ENCODE measurements at regions not wholly inside any gene's neighbourhood (a gene's known extent, or its start where the extent isn't known, plus 50 kb on each side); places are given as distances from the start of the nearest gene placed in this dataset.
"Not testable (repeated sequence)": the region's sequence is repeated elsewhere in the genome, so short reads cannot be mapped to it uniquely, and the experiment has no call there.

- CTCF ChIA-PET, result no interaction called here
- no peak overlapping the region for H3K4me3 Mint-ChIP-seq
- H3K9me3 Mint-ChIP-seq, result no peaks in the 10 kb centered on the region
- POLR2A ChIA-PET, result no interaction called here
- no peak for DNase-seq
- H3K36me3 Mint-ChIP-seq, result no peaks in the 10 kb centered on the region
- no peaks in the 10 kb centered on the region for H3K27me3 Mint-ChIP-seq
- no peaks in the 10 kb centered on the region for H3K4me1 Mint-ChIP-seq (ENCODE audit: low read depth)
- intact Hi-C loops (cut with micrococcal nuclease), result no loop called here
- no peak overlapping the region for H3K27ac Mint-ChIP-seq
These were observed 292.5 kb upstream of the FZD8 start for GRCh38 chr10:35934642-35934995.

DNA sequence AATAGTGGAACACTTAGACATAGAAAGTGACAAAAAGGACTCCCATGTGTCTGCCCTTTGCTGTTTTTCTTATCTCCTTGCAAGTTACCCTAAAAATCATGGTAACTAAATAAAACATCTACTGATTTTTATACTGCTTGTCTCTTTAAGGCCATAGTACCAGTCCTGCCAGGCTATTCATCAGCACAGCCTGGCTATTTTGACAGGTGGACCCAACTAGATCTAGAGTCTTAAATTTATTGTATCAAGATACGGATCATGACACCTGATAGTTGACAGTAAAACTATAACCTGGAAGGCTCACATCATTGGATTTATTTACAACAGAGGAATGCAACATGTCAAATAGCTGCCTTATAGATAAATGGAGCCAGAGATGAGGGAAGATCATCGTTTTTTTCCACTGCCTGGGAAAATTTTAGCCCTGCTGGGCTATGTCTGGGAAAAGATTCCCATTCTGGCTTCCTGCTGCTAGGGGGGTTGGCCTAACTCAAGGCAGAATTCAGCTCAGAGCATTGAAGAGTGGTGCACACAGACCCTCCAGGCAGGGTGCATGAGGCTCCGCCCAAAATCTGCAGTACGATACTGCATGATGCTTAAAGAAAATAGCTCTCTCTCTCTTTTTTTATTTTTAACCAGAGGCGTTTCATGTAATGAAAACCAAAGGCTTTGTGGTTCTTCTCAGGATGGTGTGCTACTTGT lies 292.0 kb upstream of the FZD8 start:
- no peak for DNase-seq
- intact Hi-C loops (cut with micrococcal nuclease), result no loop called here
- H3K4me3 Mint-ChIP-seq, result no peak overlapping the region
- H3K4me1 Mint-ChIP-seq (ENCODE audit: low read depth), result no peaks in the 10 kb centered on the region
- H3K27me3 Mint-ChIP-seq, result no peaks in the 10 kb centered on the region
- no peaks in the 10 kb centered on the region for H3K36me3 Mint-ChIP-seq
- H3K9me3 Mint-ChIP-seq, result no peaks in the 10 kb centered on the region
- H3K27ac Mint-ChIP-seq, result no peak overlapping the region
- CTCF ChIA-PET, result no interaction called here
- POLR2A ChIA-PET, result no interaction called here

- POLR2A ChIA-PET, result no interaction called here
- Mint-ChIP-seq H3K4me1 (ENCODE audit: low read depth) (no peaks in the 10 kb centered on the region), H3K27me3 (no peaks in the 10 kb centered on the region), H3K9me3 (no peaks in the 10 kb centered on the region), H3K27ac (no peak overlapping the region), H3K4me3 (no peak overlapping the region), H3K36me3 (no peaks in the 10 kb centered on the region)
- no peak for DNase-seq
- intact Hi-C loops (cut with micrococcal nuclease), result no loop called here
- CTCF ChIA-PET, result no interaction called here
These were observed 291.4 kb upstream of the FZD8 start for GRCh38 chr10:35933491-35933890.

DNA sequence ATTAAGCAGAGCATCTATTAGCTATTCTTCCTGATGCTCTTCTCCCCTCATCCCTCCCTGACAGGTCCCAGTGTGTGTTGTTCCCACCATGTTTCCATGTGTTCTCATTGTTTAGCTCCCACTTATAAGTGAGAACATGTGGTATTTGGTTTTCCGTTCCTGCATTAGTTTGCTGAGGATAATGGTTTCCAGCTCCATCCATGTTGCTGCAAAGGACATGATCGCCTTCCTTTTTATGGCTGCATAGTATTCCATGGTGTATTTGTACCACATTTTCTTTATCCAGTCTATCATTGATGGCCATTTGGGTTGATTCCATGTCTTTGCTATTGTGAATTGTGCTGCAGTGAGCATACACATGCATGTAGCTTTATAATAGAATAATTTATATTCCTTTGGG lies 287.9 kb upstream of the FZD8 start:
- H3K9me3 Mint-ChIP-seq; DNase-seq; H3K4me1 Mint-ChIP-seq (ENCODE audit: low read depth); H3K36me3 Mint-ChIP-seq; CTCF ChIA-PET; H3K27me3 Mint-ChIP-seq; POLR2A ChIA-PET; intact Hi-C loops (cut with micrococcal nuclease); H3K4me3 Mint-ChIP-seq; H3K27ac Mint-ChIP-seq: not testable (repeated sequence)

DNA sequence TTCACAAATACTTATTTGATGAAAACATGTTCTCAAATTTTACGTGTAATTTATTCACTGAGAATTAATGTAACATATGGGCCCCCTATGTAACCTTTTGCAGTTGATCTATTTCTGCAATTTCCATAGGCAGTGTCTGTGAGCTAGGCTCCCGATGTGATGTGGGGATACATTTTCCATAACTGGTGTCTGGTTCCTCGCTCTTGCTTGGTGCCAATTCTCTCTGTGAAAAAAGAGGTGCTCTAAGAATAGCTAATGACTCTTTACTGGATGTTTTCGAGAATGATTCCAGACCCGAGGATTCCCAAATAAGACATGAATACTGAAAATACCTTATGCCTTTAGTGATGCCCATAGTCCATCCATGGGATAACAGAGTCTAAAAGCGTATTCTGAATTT lies 286.7 kb upstream of the FZD8 start:
- intact Hi-C loops (cut with micrococcal nuclease), result no loop called here
- no peak overlapping the region for H3K4me3 Mint-ChIP-seq
- ChIA-PET POLR2A (no interaction called here), CTCF (no interaction called here)
- H3K36me3 Mint-ChIP-seq, result no peaks in the 10 kb centered on the region
- no peaks in the 10 kb centered on the region for H3K9me3 Mint-ChIP-seq
- H3K27ac Mint-ChIP-seq, result no peak overlapping the region
- H3K27me3 Mint-ChIP-seq, result no peaks in the 10 kb centered on the region
- no peak for DNase-seq
- H3K4me1 Mint-ChIP-seq (ENCODE audit: low read depth), result no peaks in the 10 kb centered on the region

GRCh38 chr10:35927990-35928488 lies 285.9 kb upstream of the FZD8 start:
- Mint-ChIP-seq H3K4me1 (ENCODE audit: low read depth) (no peaks in the 10 kb centered on the region), H3K36me3 (no peaks in the 10 kb centered on the region), H3K4me3 (no peak overlapping the region), H3K27ac (no peak overlapping the region), H3K9me3 (no peaks in the 10 kb centered on the region), H3K27me3 (no peaks in the 10 kb centered on the region)
- ChIA-PET CTCF (no interaction called here), POLR2A (no interaction called here)
- DNase-seq, result no peak
- intact Hi-C loops (cut with micrococcal nuclease), result no loop called here

DNA sequence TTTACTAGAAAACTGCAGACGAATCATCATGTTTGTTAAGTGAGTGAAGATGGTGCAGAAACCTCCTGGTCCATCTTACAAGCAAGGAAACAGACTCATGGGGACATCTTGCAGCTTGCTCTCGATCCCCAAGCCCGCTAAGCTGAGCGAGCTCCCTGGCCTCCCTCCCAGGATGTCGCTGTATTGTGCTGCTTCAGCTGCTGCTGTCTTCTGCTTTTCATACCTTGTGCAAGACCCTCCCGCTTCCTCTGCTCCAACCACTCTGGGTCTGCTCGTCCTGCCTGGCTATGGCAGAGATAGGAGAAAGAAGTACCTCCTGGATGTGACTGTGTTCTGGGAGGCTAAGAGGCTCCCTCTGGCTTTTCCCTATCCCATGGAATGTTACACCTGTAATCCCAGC lies 285.2 kb upstream of the FZD8 start:
- no peak overlapping the region for H3K4me3 Mint-ChIP-seq
- H3K27me3 Mint-ChIP-seq, result no peaks in the 10 kb centered on the region
- ChIA-PET CTCF (no interaction called here), POLR2A (no interaction called here)
- no peaks in the 10 kb centered on the region for H3K9me3 Mint-ChIP-seq
- intact Hi-C loops (cut with micrococcal nuclease), result no loop called here
- DNase-seq, result no peak
- H3K36me3 Mint-ChIP-seq, result no peaks in the 10 kb centered on the region
- no peak overlapping the region for H3K27ac Mint-ChIP-seq
- H3K4me1 Mint-ChIP-seq (ENCODE audit: low read depth), result no peaks in the 10 kb centered on the region

DNA sequence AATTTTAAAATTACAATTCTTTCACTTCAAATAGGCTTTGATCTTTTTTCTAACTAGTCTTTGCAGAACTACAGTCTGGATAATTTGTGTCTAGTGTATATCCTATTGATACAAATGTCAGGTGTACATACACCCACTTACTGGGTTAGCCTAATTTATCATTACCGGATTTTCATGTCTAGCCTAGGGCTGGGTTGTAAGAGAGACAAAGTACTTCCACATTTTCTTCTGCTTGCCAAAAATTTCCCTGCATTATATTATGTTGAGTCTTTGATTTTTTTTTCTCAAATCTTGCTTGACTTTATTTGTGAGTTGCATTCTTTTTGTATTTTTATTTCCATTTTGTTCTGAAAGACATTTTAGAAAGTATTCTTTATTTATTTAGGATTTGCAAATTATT lies 284.8 kb upstream of the FZD8 start:
- H3K27ac Mint-ChIP-seq, result no peak overlapping the region
- DNase-seq, result no peak
- H3K4me3 Mint-ChIP-seq, result no peak overlapping the region
- H3K9me3 Mint-ChIP-seq, result no peaks in the 10 kb centered on the region
- no peaks in the 10 kb centered on the region for H3K36me3 Mint-ChIP-seq
- CTCF ChIA-PET, result no interaction called here
- POLR2A ChIA-PET, result no interaction called here
- intact Hi-C loops (cut with micrococcal nuclease), result no loop called here
- H3K27me3 Mint-ChIP-seq, result no peaks in the 10 kb centered on the region
- H3K4me1 Mint-ChIP-seq (ENCODE audit: low read depth), result no peaks in the 10 kb centered on the region

DNA sequence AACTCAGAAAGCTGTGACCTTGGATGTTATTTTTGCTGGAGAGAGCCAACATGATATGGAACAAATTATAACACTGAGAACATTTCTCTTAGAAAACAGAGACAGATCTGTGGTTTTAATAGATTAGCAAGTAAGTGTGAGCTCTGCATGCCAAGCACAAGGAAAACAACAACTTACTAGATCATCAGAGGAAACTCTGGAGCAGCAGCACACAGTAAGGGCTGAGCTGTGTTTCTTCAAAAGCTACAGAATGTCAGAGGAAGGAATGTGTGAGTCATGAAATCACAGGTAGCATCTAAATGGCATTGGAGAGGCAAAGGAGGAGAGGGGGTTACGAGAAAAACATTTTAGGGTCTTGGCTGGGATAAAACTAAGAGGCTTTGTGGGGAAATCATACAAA lies 283.4 kb upstream of the FZD8 start:
- Mint-ChIP-seq H3K36me3 (no peaks in the 10 kb centered on the region), H3K4me1 (ENCODE audit: low read depth) (no peaks in the 10 kb centered on the region), H3K27me3 (no peaks in the 10 kb centered on the region), H3K9me3 (no peaks in the 10 kb centered on the region), H3K4me3 (no peak overlapping the region), H3K27ac (no peak overlapping the region)
- no peak for DNase-seq
- ChIA-PET CTCF (no interaction called here), POLR2A (no interaction called here)
- intact Hi-C loops (cut with micrococcal nuclease), result no loop called here

GRCh38 chr10:35924759-35925158 lies 282.7 kb upstream of the FZD8 start:
- Mint-ChIP-seq H3K27ac (no peak overlapping the region), H3K9me3 (no peaks in the 10 kb centered on the region), H3K36me3 (no peaks in the 10 kb centered on the region), H3K27me3 (no peaks in the 10 kb centered on the region), H3K4me1 (ENCODE audit: low read depth) (no peaks in the 10 kb centered on the region), H3K4me3 (no peak overlapping the region)
- ChIA-PET CTCF (no interaction called here), POLR2A (no interaction called here)
- intact Hi-C loops (cut with micrococcal nuclease), result no loop called here
- no peak for DNase-seq

- POLR2A ChIA-PET, result no interaction called here
- Mint-ChIP-seq H3K36me3 (no peaks in the 10 kb centered on the region), H3K4me3 (no peak overlapping the region), H3K27me3 (no peaks in the 10 kb centered on the region), H3K9me3 (no peaks in the 10 kb centered on the region), H3K27ac (no peak overlapping the region), H3K4me1 (ENCODE audit: low read depth) (no peaks in the 10 kb centered on the region)
- CTCF ChIA-PET, result no interaction called here
- intact Hi-C loops (cut with micrococcal nuclease), result no loop called here
- no peak for DNase-seq
These were observed 280.9 kb upstream of the FZD8 start for GRCh38 chr10:35922876-35923600.

DNA sequence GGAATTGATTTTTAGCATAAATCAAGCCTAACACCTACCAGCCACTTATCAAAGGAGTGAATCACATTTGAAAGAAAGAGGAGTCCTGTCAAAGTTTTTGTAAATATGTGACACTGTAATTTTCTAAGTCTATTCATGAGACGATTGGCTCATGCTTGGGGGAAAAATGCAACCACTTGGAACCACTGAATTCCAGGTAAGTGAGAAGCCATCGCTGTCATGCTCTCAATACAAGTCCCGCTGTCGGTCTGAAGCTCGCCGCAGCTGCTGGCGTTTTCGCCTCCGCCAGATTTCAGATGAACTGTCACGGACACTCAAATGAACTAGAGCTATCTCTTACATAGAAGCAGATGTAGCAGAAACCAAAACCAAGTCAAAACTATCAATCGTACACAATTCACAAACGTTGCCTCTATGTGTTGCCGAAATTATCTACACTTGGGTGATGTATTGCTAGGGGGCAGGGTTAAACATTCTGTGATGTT lies 279.8 kb upstream of the FZD8 start:
- H3K27ac Mint-ChIP-seq, result no peak overlapping the region
- intact Hi-C loops (cut with micrococcal nuclease), result no loop called here
- ChIA-PET CTCF (no interaction called here), POLR2A (no interaction called here)
- H3K9me3 Mint-ChIP-seq, result no peaks in the 10 kb centered on the region
- H3K4me1 Mint-ChIP-seq (ENCODE audit: low read depth), result no peaks in the 10 kb centered on the region
- no peak for DNase-seq
- H3K4me3 Mint-ChIP-seq, result no peak overlapping the region
- no peaks in the 10 kb centered on the region for H3K27me3 Mint-ChIP-seq
- H3K36me3 Mint-ChIP-seq, result no peaks in the 10 kb centered on the region

GRCh38 chr10:35916791-35917190 lies 274.7 kb upstream of the FZD8 start:
- Mint-ChIP-seq H3K4me3 (no peak overlapping the region), H3K27me3 (no peaks in the 10 kb centered on the region), H3K4me1 (ENCODE audit: low read depth) (no peaks in the 10 kb centered on the region), H3K36me3 (no peaks in the 10 kb centered on the region), H3K27ac (no peak overlapping the region), H3K9me3 (no peaks in the 10 kb centered on the region)
- ChIA-PET CTCF (interaction anchor here (0.8 kb wide), 1 partner anchor 282 kb away, joined by 3 read pairs; no protein-coding TSS in a partner anchor), POLR2A (no interaction called here)
- DNase-seq, result no peak
- intact Hi-C loops (cut with micrococcal nuclease), result no loop called here

All from activated CD4-positive, alpha-beta memory T cell treated with anti-CD3 and anti-CD28 coated beads for 36 hours (primary cell).